Trophoblast cell (in vitro differentiated cells and primary cell): ENCODE measurements at regions not wholly inside any gene's neighbourhood (a gene's known extent, or its start where the extent isn't known, plus 50 kb on each side); places are given as distances from the start of the nearest gene placed in this dataset.

Experiments used
- DNase-seq, 2 donors: peaks; one replicate each; pipeline ENCODE4 v3.0.0-alpha.2; 2016
- H2AFZ ChIP-seq: 2 replicates; pipeline ENCODE4 v1.6.1; 2013; ENCODE audit warnings: low read length, moderate library complexity, mild to moderate bottlenecking; ENCODE audit not compliant: insufficient read depth, poor library complexity
- H2AK5ac ChIP-seq: 2 replicates; pipeline ENCODE4 v1.6.1; 2013; ENCODE audit warnings: mild to moderate bottlenecking, low read length
- H2BK120ac ChIP-seq: 2 replicates; pipeline ENCODE4 v1.6.1; 2013; ENCODE audit warnings: low read length, mild to moderate bottlenecking, moderate library complexity; ENCODE audit not compliant: insufficient read depth, poor library complexity
- H2BK12ac ChIP-seq: 2 replicates; pipeline ENCODE4 v1.6.1; 2013; ENCODE audit warnings: mild to moderate bottlenecking, low read length, moderate library complexity
- H2BK5ac ChIP-seq: 2 replicates; pipeline ENCODE4 v1.6.1; 2013; ENCODE audit warnings: low read length, low read depth, moderate library complexity, mild to moderate bottlenecking; ENCODE audit not compliant: poor library complexity
- H3K14ac ChIP-seq: 2 replicates; pipeline ENCODE4 v1.6.1; 2013; ENCODE audit warnings: mild to moderate bottlenecking, low read length
- H3K18ac ChIP-seq: 2 replicates; pipeline ENCODE4 v1.6.1; 2013; ENCODE audit warnings: mild to moderate bottlenecking, low read length
- H3K23ac ChIP-seq: 2 replicates; pipeline ENCODE4 v1.6.1; 2013; ENCODE audit warnings: low read length
- H3K27ac ChIP-seq: 2 replicates; pipeline ENCODE4 v1.5.1; 2013; ENCODE audit warnings: low read depth, mild to moderate bottlenecking, inconsistent platforms, low read length, moderate library complexity
- H3K27me3 ChIP-seq: 2 replicates; pipeline ENCODE4 v1.6.1; 2013; ENCODE audit warnings: inconsistent platforms, mild to moderate bottlenecking, low read length, moderate library complexity; ENCODE audit not compliant: insufficient read depth
- H3K36me3 ChIP-seq, 2 experiments: 1 replicate in 1 of 2; 2 replicates in 1 of 2; pipeline ENCODE4 v1.6.1; 2013; ENCODE audit warnings: low read length in 2 of 2, mild to moderate bottlenecking in 2 of 2, moderate library complexity in 1 of 2; ENCODE audit not compliant: insufficient read depth in 2 of 2, control insufficient read depth in 1 of 2
- H3K4ac ChIP-seq: 2 replicates; pipeline ENCODE4 v1.6.1; 2013; ENCODE audit warnings: low read depth, mild to moderate bottlenecking, low read length, moderate library complexity
- H3K4me1 ChIP-seq, 2 experiments: 1 replicate in 1 of 2; 2 replicates in 1 of 2; pipeline ENCODE4 v1.6.1; 2013; ENCODE audit warnings: low read length in 2 of 2, mild to moderate bottlenecking in 2 of 2, moderate library complexity in 1 of 2; ENCODE audit not compliant: insufficient read depth in 2 of 2, control insufficient read depth in 1 of 2
- H3K4me2 ChIP-seq: 2 replicates; pipeline ENCODE4 v1.6.1; 2013; ENCODE audit warnings: inconsistent platforms, mild to moderate bottlenecking, low read length, moderate library complexity
- H3K4me3 ChIP-seq: 2 replicates; pipeline ENCODE4 v1.5.1; 2013; ENCODE audit warnings: mild to moderate bottlenecking, low read depth, low read length, inconsistent platforms
- H3K79me1 ChIP-seq: one replicate; pipeline ENCODE4 v1.6.1; 2013; ENCODE audit warnings: low read length
- H3K79me2 ChIP-seq: 2 replicates; pipeline ENCODE4 v1.6.1; 2013; ENCODE audit warnings: low read length, mild to moderate bottlenecking; ENCODE audit not compliant: control insufficient read depth, insufficient read depth, poor library complexity
- H3K9ac ChIP-seq: 2 replicates; pipeline ENCODE4 v1.6.1; 2013; ENCODE audit warnings: mild to moderate bottlenecking, low read length
- H3K9me3 ChIP-seq: 2 replicates; pipeline ENCODE4 v1.6.1; 2013; ENCODE audit warnings: low read depth, mild to moderate bottlenecking, control low read depth, inconsistent platforms, low read length; ENCODE audit not compliant: insufficient read depth
- H4K12ac ChIP-seq: 2 replicates; pipeline ENCODE4 v1.6.1; 2013; ENCODE audit warnings: low read depth, mild to moderate bottlenecking, low read length, moderate library complexity
- H4K8ac ChIP-seq: 2 replicates; pipeline ENCODE4 v1.6.1; 2013; ENCODE audit warnings: low read depth, mild to moderate bottlenecking, low read length, moderate library complexity
- H4K91ac ChIP-seq: one replicate; pipeline ENCODE4 v1.6.1; 2013; ENCODE audit warnings: low read depth, mild to moderate bottlenecking, low read length, moderate library complexity
- WGBS: extraction: QIAGEN DNeasy Blood & Tissue Kit; methylation state at CpG from one replicate; pipeline ENCODE4 v1.1.7; 2013; ENCODE audit warnings: missing lambda C conversion rate; ENCODE audit not compliant: insufficient read length, insufficient coverage; ENCODE audit errors: extremely low coverage; 5-methylcytosine and 5-hydroxymethylcytosine counted together

DNA sequence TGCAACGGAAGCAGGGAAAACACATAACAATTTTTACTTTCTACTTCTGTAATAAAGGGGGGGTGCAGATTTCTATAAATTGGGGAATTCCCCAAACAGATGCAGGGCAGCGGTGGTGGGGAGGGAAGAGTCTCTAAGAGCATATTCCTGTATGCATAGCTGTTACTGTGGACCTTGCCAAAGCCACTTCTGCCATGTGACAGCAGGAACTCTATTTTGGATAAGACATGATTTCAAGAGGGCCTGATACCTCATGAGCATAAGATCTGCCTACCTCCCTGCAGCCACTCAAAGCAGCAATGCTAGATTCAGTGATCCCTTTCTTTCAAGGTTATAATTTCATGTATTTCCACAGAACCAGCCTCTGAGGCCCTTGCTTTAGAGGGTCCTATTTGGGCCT, 86.2 kb upstream of the CNKSR3 start:
- Histone ChIP-seq H4K8ac (no peak overlapping the region), H3K27me3 (no peaks in the 10 kb centered on the region), H3K79me2 (no peaks in the 10 kb centered on the region), H3K4ac (no peak overlapping the region), H3K9ac (no peak overlapping the region), H2BK5ac (no peak overlapping the region), H3K18ac (no peak overlapping the region), H3K4me2 (no peak overlapping the region), H3K4me3 (no peak overlapping the region), H3K27ac (no peak overlapping the region), H3K14ac (no peak overlapping the region), H2AK5ac (no peak overlapping the region), H3K79me1 (no peaks in the 10 kb centered on the region), H3K4me1 (peaks cover 0 to 5% of the 10 kb centered on the region in 2 experiments), H2AFZ (no peak overlapping the region), H3K9me3 (no peaks in the 10 kb centered on the region), H2BK12ac (no peak overlapping the region), H4K91ac (no peak overlapping the region), H3K36me3 (no peaks in the 10 kb centered on the region), H2BK120ac (no peak overlapping the region), H3K23ac (no peak overlapping the region), H4K12ac (no peak overlapping the region)
- no CpG with 5 or more reads among the region's 2 CpGs for WGBS
- DNase-seq = no peak

GRCh38 chr6:154598399-154598798, 87.9 kb upstream of the CNKSR3 start:
- Histone ChIP-seq H3K4me3 (no peak overlapping the region), H3K27ac (no peak overlapping the region), H3K4ac (no peak overlapping the region), H3K18ac (no peak overlapping the region), H2BK12ac (no peak overlapping the region), H2AFZ (no peak overlapping the region), H3K4me2 (no peak overlapping the region), H3K27me3 (no peaks in the 10 kb centered on the region), H3K79me1 (no peaks in the 10 kb centered on the region), H2AK5ac (no peak overlapping the region), H3K14ac (no peak overlapping the region), H3K23ac (no peak overlapping the region), H3K9me3 (no peaks in the 10 kb centered on the region), H3K36me3 (no peaks in the 10 kb centered on the region), H4K8ac (no peak overlapping the region), H3K4me1 (no peaks in the 10 kb centered on the region), H3K79me2 (no peaks in the 10 kb centered on the region), H4K12ac (no peak overlapping the region), H4K91ac (no peak overlapping the region), H3K9ac (no peak overlapping the region), H2BK5ac (no peak overlapping the region), H2BK120ac (no peak overlapping the region)
- no CpG with 5 or more reads among the region's 6 CpGs for WGBS
- DNase-seq = no peak

DNA sequence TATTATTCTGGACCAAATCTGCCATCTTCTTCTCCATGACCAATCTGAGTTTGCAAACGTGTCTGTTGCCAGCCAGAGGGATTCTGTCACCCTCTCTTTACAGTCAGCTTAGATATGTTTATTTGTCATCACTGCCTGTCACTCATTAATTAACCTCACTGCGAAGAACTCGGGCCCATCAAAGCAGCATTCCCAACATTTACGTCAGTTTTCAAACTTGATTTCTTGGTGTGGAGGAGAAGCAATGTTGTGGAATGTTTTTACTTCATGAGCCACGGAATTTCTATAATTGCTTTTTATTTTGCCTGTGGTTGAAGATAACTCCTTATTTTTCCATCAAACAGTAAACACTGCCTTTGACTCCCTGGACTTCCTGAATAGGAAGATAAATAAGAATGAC, 91.8 kb upstream of the CNKSR3 start:
- Histone ChIP-seq H3K4me2 (no peak overlapping the region), H3K4ac (no peak overlapping the region), H3K27me3 (no peaks in the 10 kb centered on the region), H2BK120ac (no peak overlapping the region), H2BK5ac (no peak overlapping the region), H3K4me3 (no peak overlapping the region), H4K8ac (no peak overlapping the region), H2BK12ac (no peak overlapping the region), H3K18ac (no peak overlapping the region), H3K23ac (no peak overlapping the region), H3K27ac (no peak overlapping the region), H3K36me3 (no peaks in the 10 kb centered on the region), H4K91ac (no peak overlapping the region), H3K79me1 (no peaks in the 10 kb centered on the region), H2AFZ (no peak overlapping the region), H2AK5ac (no peak overlapping the region), H3K14ac (no peak overlapping the region), H4K12ac (no peak overlapping the region), H3K4me1 (no peaks in the 10 kb centered on the region), H3K9me3 (no peaks in the 10 kb centered on the region), H3K9ac (no peak overlapping the region), H3K79me2 (no peaks in the 10 kb centered on the region)
- WGBS = no CpG with 5 or more reads among the region's 5 CpGs
- no peak for DNase-seq

GRCh38 chr6:154602708-154603107, 92.2 kb upstream of the CNKSR3 start:
- Histone ChIP-seq H4K12ac (no peak overlapping the region), H3K18ac (no peak overlapping the region), H3K9me3 (no peaks in the 10 kb centered on the region), H2BK5ac (no peak overlapping the region), H3K4me2 (no peak overlapping the region), H3K36me3 (no peaks in the 10 kb centered on the region), H4K8ac (no peak overlapping the region), H3K79me2 (no peaks in the 10 kb centered on the region), H3K9ac (no peak overlapping the region), H3K79me1 (no peaks in the 10 kb centered on the region), H3K4ac (no peak overlapping the region), H2BK12ac (no peak overlapping the region), H3K4me1 (no peaks in the 10 kb centered on the region), H3K23ac (no peak overlapping the region), H3K14ac (no peak overlapping the region), H3K4me3 (no peak overlapping the region), H2AK5ac (no peak overlapping the region), H2BK120ac (no peak overlapping the region), H4K91ac (no peak overlapping the region), H3K27me3 (no peaks in the 10 kb centered on the region), H2AFZ (no peak overlapping the region), H3K27ac (no peak overlapping the region)
- no peak for DNase-seq
- no CpG with 5 or more reads among the region's 2 CpGs for WGBS
